ENCODE measurements at regions not wholly inside any gene's neighbourhood (a gene's known extent, or its start where the extent isn't known, plus 50 kb on each side); places are given as distances from the start of the nearest gene placed in this dataset.

GRCh38 chr18:40565805-40566509 lies 1389.1 kb upstream of the PIK3C3 start:
- no peak for TF ChIP-seq CTCF (conservative IDR thresholded peaks at IDR 0.05; ENCODE audit: low read depth, low read length)
- no peak for TF ChIP-seq EZH2 (IDR thresholded peaks at IDR 0.05; ENCODE audit: low read length, unreplicated experiment)
